CD4-positive, alpha-beta T cell treated with Interleukin-15 for 1 hour (primary cell): ENCODE measurements at regions not wholly inside any gene's neighbourhood (a gene's known extent, or its start where the extent isn't known, plus 50 kb on each side); places are given as distances from the start of the nearest gene placed in this dataset.
"Not testable (repeated sequence)": the region's sequence is repeated elsewhere in the genome, so short reads cannot be mapped to it uniquely, and the experiment has no call there.

Source experiments
- DNase-seq: peaks from one replicate; pipeline ENCODE4 v3.0.0-alpha.2; 2020

GRCh38 chr15:69908060-69908459 is 189.7 kb downstream of the TLE3 start:
- no peak for DNase-seq

- no peak for DNase-seq
Observed at GRCh38 chr15:69908590-69909420, 188.9 kb downstream of the TLE3 start.

- DNase-seq: no peak
Observed at GRCh38 chr15:69909719-69910444, 187.8 kb downstream of the TLE3 start.

GRCh38 chr15:69910514-69910913 is 187.2 kb downstream of the TLE3 start:
- DNase-seq: no peak

GRCh38 chr15:69912116-69912515 is 185.6 kb downstream of the TLE3 start:
- no peak for DNase-seq

GRCh38 chr15:69914040-69914439 is 183.7 kb downstream of the TLE3 start:
- DNase-seq: no peak

GRCh38 chr15:69914960-69915359 is 182.8 kb downstream of the TLE3 start:
- no peak for DNase-seq

- DNase-seq: no peak
Observed at GRCh38 chr15:69916169-69916785, 181.4 kb downstream of the TLE3 start.

GRCh38 chr15:69917056-69917455 is 180.7 kb downstream of the TLE3 start:
- no peak for DNase-seq

- DNase-seq: no peak
Observed at GRCh38 chr15:69919816-69920215, 177.9 kb downstream of the TLE3 start.

- DNase-seq: no peak
Observed at GRCh38 chr15:69920221-69920620, 177.5 kb downstream of the TLE3 start.

- DNase-seq: no peak
Observed at GRCh38 chr15:69921626-69922619, 175.8 kb downstream of the TLE3 start.

GRCh38 chr15:69924531-69924930 is 173.2 kb downstream of the TLE3 start:
- DNase-seq: no peak

GRCh38 chr15:69926006-69926405 is 171.7 kb downstream of the TLE3 start:
- no peak for DNase-seq

- no peak for DNase-seq
Observed at GRCh38 chr15:69926721-69927120, 171.0 kb downstream of the TLE3 start.

GRCh38 chr15:69928890-69929289 is 168.8 kb downstream of the TLE3 start:
- not testable (repeated sequence) for DNase-seq

- DNase-seq: no peak
Observed at GRCh38 chr15:69929905-69930630, 167.6 kb downstream of the TLE3 start.

GRCh38 chr15:69930754-69931153 is 167.0 kb downstream of the TLE3 start:
- DNase-seq: no peak

- DNase-seq: no peak
Observed at GRCh38 chr15:69931156-69931555, 166.6 kb downstream of the TLE3 start.

- DNase-seq: no peak
Observed at GRCh38 chr15:69934607-69935006, 163.1 kb downstream of the TLE3 start.

- no peak for DNase-seq
Observed at GRCh38 chr15:69939513-69940440, 157.9 kb downstream of the TLE3 start.
